ENCODE measurements at regions not wholly inside any gene's neighbourhood (a gene's known extent, or its start where the extent isn't known, plus 50 kb on each side); places are given as distances from the start of the nearest gene placed in this dataset.

DNA sequence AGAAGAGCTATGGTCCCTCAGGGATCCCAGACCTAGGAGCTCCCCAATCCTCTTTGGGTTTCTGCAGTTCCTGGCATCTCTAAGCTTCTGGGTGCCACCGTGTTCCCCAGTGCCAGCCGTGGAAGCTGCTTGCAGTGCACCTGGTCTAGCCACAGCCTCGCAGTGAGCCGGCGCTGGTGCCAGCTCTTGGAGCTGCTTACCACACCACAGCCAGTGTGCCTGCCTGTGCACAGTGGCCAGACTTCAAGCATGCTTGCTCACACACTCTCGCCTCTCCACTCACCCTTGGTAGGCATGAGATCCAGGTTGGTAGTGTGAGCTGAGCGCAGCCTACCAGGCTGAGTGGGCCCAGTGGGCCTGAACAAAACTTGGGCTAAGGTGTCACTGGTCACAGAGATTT lies 971.9 kb downstream of the DCDC2C start:
- no peaks in the 10 kb centered on the region for H3K36me3 ChIP-seq (ENCODE audit: control insufficient read depth, insufficient read depth, low read length)
- WGBS, 2 experiments, result 95 to 96% methylated on average over 7 of the region's 7 CpGs
- H3K27ac ChIP-seq (ENCODE audit: insufficient read depth, low read depth, low read length, poor library complexity, severe bottlenecking), result no peak overlapping the region
- no peaks in the 10 kb centered on the region for H3K4me1 ChIP-seq (ENCODE audit: control insufficient read depth, insufficient read depth, low read length)
- no peaks in the 10 kb centered on the region for H3K9me3 ChIP-seq (ENCODE audit: control insufficient read depth, low read length)
- no peaks in the 10 kb centered on the region for H3K27me3 ChIP-seq (ENCODE audit: control insufficient read depth, insufficient read depth, low read length, poor library complexity, severe bottlenecking)
- H3K4me3 ChIP-seq (ENCODE audit: insufficient read depth, low read depth, low read length), result no peak overlapping the region

DNA sequence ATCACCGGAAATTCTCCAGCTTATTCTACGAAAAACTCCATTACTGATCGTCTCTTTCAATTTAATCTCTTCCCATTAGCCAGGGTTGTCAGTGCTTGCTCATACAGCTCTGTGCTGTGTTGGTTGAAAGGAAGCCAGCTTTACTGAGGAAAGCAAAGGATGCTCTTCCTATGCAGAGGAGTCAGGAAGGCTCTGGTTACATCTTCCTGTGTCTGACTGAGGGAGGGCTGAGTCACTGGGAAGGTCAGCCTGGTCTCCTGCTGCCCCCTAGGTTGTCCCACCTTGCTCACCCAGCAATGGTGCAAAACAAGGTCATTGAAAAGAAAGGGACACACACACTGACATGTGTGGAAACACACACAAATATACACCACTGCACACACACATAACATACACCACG lies 975.6 kb downstream of the DCDC2C start:
- 93 to 97% methylated on average over 4 of the region's 4 CpGs for WGBS, 2 experiments
- Histone ChIP-seq H3K4me3 (ENCODE audit: insufficient read depth, low read depth, low read length) (no peak overlapping the region), H3K27me3 (ENCODE audit: control insufficient read depth, insufficient read depth, low read length, poor library complexity, severe bottlenecking) (no peaks in the 10 kb centered on the region), H3K27ac (ENCODE audit: insufficient read depth, low read depth, low read length, poor library complexity, severe bottlenecking) (no peak overlapping the region), H3K9me3 (ENCODE audit: control insufficient read depth, low read length) (no peaks in the 10 kb centered on the region), H3K4me1 (ENCODE audit: control insufficient read depth, insufficient read depth, low read length) (no peaks in the 10 kb centered on the region), H3K36me3 (ENCODE audit: control insufficient read depth, insufficient read depth, low read length) (no peaks in the 10 kb centered on the region)

DNA sequence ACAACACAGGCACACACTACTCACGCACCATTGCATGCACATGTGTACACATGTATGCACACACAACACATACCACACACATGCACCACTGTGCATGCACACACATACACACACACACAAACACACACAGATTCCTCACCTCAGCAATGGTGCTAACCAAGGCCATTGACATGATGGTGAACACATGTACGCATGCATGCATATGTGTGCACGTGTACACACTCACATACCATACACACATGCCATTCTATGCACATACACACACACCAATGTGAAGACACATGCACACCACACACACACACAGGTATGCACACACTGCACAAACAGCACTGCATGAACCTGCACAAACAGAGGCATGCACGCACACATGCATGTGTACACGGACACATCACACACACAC lies 976.0 kb downstream of the DCDC2C start:
- 95 to 97% methylated on average over 5 of the region's 5 CpGs for WGBS, 2 experiments
- no peaks in the 10 kb centered on the region for H3K4me1 ChIP-seq (ENCODE audit: control insufficient read depth, insufficient read depth, low read length)
- no peak overlapping the region for H3K4me3 ChIP-seq (ENCODE audit: insufficient read depth, low read depth, low read length)
- H3K27ac ChIP-seq (ENCODE audit: insufficient read depth, low read depth, low read length, poor library complexity, severe bottlenecking), result no peak overlapping the region
- H3K9me3 ChIP-seq (ENCODE audit: control insufficient read depth, low read length), result no peaks in the 10 kb centered on the region
- H3K27me3 ChIP-seq (ENCODE audit: control insufficient read depth, insufficient read depth, low read length, poor library complexity, severe bottlenecking), result no peaks in the 10 kb centered on the region
- no peaks in the 10 kb centered on the region for H3K36me3 ChIP-seq (ENCODE audit: control insufficient read depth, insufficient read depth, low read length)

DNA sequence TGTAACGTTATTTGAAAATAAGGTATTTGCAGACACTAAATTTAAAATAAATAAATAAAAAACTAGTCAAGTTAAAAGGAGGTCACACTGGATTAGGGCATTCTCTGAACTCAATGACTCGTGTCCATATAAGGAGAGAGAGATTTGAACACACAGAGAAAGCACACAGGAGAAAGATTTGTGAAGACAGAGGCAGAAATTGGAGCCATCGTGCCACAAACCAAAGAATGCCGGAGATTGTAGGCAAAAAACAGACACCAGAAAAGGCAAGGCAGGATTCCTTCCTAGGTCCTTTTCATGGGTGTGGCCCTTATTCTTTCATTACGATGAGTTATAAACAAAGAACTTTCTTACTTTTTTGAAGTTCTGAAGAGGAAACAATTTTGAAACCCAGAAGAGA lies 981.5 kb downstream of the DCDC2C start:
- H3K27me3 ChIP-seq (ENCODE audit: control insufficient read depth, insufficient read depth, low read length, poor library complexity, severe bottlenecking), result no peaks in the 10 kb centered on the region
- no peaks in the 10 kb centered on the region for H3K4me1 ChIP-seq (ENCODE audit: control insufficient read depth, insufficient read depth, low read length)
- H3K9me3 ChIP-seq (ENCODE audit: control insufficient read depth, low read length), result no peaks in the 10 kb centered on the region
- H3K36me3 ChIP-seq (ENCODE audit: control insufficient read depth, insufficient read depth, low read length), result no peaks in the 10 kb centered on the region
- WGBS, 2 experiments, result 79 to 84% methylated on average over 4 of the region's 5 CpGs
- no peak overlapping the region for H3K27ac ChIP-seq (ENCODE audit: insufficient read depth, low read depth, low read length, poor library complexity, severe bottlenecking)
- H3K4me3 ChIP-seq (ENCODE audit: insufficient read depth, low read depth, low read length), result no peak overlapping the region

DNA sequence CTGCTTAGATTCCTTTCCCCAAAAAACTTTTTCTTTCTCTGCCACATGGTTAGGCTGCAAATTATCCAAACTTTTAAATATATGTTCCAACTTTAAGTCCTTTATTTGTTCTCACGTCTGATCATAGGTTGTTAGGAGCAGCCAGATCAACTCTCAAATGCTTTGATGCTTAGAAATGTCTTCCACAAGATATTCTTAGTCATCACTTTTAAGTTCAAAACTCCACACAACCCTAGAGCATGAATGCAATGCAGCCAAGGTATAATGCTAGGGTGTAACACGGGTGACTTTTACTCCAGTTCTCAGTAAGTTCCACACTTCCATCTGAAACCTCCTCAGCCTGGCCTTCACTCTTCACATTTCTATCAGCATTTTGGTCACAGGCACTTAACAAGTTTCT lies 987.5 kb downstream of the DCDC2C start:
- Histone ChIP-seq H3K27ac (ENCODE audit: insufficient read depth, low read depth, low read length, poor library complexity, severe bottlenecking) (no peak overlapping the region), H3K27me3 (ENCODE audit: control insufficient read depth, insufficient read depth, low read length, poor library complexity, severe bottlenecking) (no peaks in the 10 kb centered on the region), H3K4me1 (ENCODE audit: control insufficient read depth, insufficient read depth, low read length) (no peaks in the 10 kb centered on the region), H3K36me3 (ENCODE audit: control insufficient read depth, insufficient read depth, low read length) (no peaks in the 10 kb centered on the region), H3K9me3 (ENCODE audit: control insufficient read depth, low read length) (no peaks in the 10 kb centered on the region), H3K4me3 (ENCODE audit: insufficient read depth, low read depth, low read length) (no peak overlapping the region)
- 93% methylated on average over 2 of the region's 2 CpGs for WGBS, 2 experiments

DNA sequence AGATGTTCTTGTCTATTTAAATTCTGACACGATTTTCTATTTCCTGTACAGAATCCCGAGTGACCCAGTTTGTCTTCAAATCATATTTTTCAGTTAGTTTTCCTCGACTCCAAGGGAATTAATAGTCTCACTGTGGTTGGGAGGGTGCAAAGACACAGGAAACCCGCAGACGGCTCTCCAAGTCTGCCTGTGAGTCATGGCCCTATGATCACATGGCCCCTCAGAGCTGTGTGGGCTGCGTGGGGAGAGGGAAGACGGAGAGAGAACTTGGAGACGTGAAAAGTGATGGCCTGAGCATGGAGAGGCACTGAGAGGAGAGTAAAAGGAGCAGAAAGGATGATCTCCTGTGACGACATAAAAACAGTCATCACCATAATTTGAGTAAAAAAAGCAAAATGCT lies 989.9 kb downstream of the DCDC2C start:
- Histone ChIP-seq H3K27ac (ENCODE audit: insufficient read depth, low read depth, low read length, poor library complexity, severe bottlenecking) (no peak overlapping the region), H3K9me3 (ENCODE audit: control insufficient read depth, low read length) (no peaks in the 10 kb centered on the region), H3K4me3 (ENCODE audit: insufficient read depth, low read depth, low read length) (no peak overlapping the region), H3K36me3 (ENCODE audit: control insufficient read depth, insufficient read depth, low read length) (no peaks in the 10 kb centered on the region), H3K4me1 (ENCODE audit: control insufficient read depth, insufficient read depth, low read length) (no peaks in the 10 kb centered on the region), H3K27me3 (ENCODE audit: control insufficient read depth, insufficient read depth, low read length, poor library complexity, severe bottlenecking) (no peaks in the 10 kb centered on the region)
- WGBS, 2 experiments, result 84 to 86% methylated on average over 8 to 9 of the region's 9 CpGs

DNA sequence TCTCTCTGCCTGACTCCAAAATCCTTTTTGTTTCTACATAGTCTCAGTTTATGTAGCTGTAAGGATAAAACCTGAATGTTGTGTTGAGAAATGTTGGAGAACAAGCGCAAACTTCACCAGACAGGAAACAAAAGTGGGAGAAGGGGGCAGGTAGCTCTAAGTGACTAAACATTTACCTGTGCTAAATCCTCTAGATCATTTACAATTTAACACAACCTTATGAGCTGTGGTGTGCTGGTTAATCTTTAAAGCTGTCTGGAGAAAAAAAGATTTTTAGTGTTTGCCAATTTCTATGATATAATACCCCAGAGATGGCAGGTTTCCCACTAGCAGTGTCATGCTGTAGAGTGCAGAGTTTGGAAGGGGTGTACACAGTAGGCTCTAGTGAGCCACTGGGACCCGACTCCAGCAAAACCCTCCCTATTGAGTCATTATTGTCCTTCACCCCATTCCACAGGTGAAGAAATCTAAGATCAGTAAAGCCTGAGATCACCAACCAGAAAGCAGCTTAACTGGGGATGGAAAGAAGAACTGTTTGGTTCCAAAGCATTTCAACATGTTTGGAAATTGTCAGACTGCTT lies 992.0 kb downstream of the DCDC2C start:
- no peak overlapping the region for H3K4me3 ChIP-seq (ENCODE audit: insufficient read depth, low read depth, low read length)
- 83 to 96% methylated on average over 2 of the region's 2 CpGs for WGBS, 2 experiments
- no peak overlapping the region for H3K27ac ChIP-seq (ENCODE audit: insufficient read depth, low read depth, low read length, poor library complexity, severe bottlenecking)
- no peaks in the 10 kb centered on the region for H3K4me1 ChIP-seq (ENCODE audit: control insufficient read depth, insufficient read depth, low read length)
- H3K36me3 ChIP-seq (ENCODE audit: control insufficient read depth, insufficient read depth, low read length), result no peaks in the 10 kb centered on the region
- no peaks in the 10 kb centered on the region for H3K9me3 ChIP-seq (ENCODE audit: control insufficient read depth, low read length)
- H3K27me3 ChIP-seq (ENCODE audit: control insufficient read depth, insufficient read depth, low read length, poor library complexity, severe bottlenecking), result no peaks in the 10 kb centered on the region

DNA sequence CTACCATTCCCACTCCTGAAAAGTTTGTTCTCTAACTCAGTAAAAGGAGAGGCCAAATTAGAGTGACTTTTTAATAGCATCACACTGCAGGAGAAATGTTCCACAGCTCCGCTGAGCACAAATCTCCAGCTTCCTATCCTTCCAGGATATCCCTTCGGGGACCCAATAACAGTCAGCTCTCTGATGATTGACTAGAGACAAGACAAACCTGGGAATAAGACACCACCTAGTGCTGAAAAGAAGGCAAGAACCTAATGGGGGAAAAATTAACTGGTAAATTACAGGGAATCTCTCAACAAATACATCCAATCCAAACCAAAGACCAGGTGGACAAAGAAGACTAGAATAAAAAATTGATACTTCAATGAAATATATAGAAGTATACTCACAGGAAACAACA lies 977.1 kb upstream of the SOX11 start:
- H3K36me3 ChIP-seq (ENCODE audit: control insufficient read depth, insufficient read depth, low read length), result no peaks in the 10 kb centered on the region
- H3K9me3 ChIP-seq (ENCODE audit: control insufficient read depth, low read length), result no peaks in the 10 kb centered on the region
- no peaks in the 10 kb centered on the region for H3K27me3 ChIP-seq (ENCODE audit: control insufficient read depth, insufficient read depth, low read length, poor library complexity, severe bottlenecking)
- no peak overlapping the region for H3K4me3 ChIP-seq (ENCODE audit: insufficient read depth, low read depth, low read length)
- no peaks in the 10 kb centered on the region for H3K4me1 ChIP-seq (ENCODE audit: control insufficient read depth, insufficient read depth, low read length)
- WGBS, 2 experiments, result 57 to 66% methylated on average over 2 of the region's 2 CpGs
- H3K27ac ChIP-seq (ENCODE audit: insufficient read depth, low read depth, low read length, poor library complexity, severe bottlenecking), result no peak overlapping the region

DNA sequence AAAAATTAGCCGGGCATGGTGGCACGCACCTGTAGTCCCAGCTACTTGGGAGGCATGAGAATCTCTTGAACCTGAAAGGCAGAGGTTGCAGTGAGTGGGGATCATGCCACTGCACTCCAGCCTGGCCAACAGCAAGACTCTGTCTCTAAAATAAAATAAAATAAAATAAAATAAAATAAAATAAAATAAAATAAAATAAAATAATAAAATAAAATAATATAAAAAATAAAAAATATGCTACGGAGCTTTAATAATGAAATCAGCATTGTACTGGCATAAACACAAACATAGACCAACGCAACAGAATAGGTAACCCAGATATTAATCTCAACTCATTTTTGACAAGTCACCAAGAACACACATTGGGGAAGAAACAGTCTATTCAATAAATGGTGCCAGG lies 973.4 kb upstream of the SOX11 start:
- Histone ChIP-seq H3K4me3 (ENCODE audit: insufficient read depth, low read depth, low read length) (no peak overlapping the region), H3K27ac (ENCODE audit: insufficient read depth, low read depth, low read length, poor library complexity, severe bottlenecking) (no peak overlapping the region), H3K36me3 (ENCODE audit: control insufficient read depth, insufficient read depth, low read length) (no peaks in the 10 kb centered on the region), H3K27me3 (ENCODE audit: control insufficient read depth, insufficient read depth, low read length, poor library complexity, severe bottlenecking) (no peaks in the 10 kb centered on the region), H3K9me3 (ENCODE audit: control insufficient read depth, low read length) (no peaks in the 10 kb centered on the region), H3K4me1 (ENCODE audit: control insufficient read depth, insufficient read depth, low read length) (no peaks in the 10 kb centered on the region)
- WGBS, 2 experiments, result 90 to 95% methylated on average over 4 of the region's 4 CpGs

DNA sequence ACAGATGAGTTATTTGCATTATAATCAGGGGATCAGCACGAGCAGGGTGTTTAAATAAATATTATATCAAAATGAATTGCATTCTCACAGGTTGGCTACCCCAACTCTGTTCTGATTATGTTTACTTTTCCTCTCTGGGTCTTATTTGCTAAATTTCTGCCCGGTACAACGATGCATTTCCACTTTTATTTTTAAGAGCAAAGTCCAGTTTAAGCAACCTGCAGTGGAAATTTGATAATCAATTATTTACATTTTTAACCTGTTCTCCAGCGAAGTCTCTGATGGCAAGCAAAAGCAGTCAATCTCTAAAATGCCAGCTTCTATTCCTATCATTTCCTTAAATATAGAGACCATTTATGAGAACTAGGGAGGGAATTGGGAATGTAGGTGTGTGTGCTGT lies 966.6 kb upstream of the SOX11 start:
- no peak overlapping the region for H3K27ac ChIP-seq (ENCODE audit: insufficient read depth, low read depth, low read length, poor library complexity, severe bottlenecking)
- no peaks in the 10 kb centered on the region for H3K9me3 ChIP-seq (ENCODE audit: control insufficient read depth, low read length)
- H3K4me3 ChIP-seq (ENCODE audit: insufficient read depth, low read depth, low read length), result no peak overlapping the region
- 91 to 93% methylated on average over 3 to 4 of the region's 4 CpGs for WGBS, 2 experiments
- H3K4me1 ChIP-seq (ENCODE audit: control insufficient read depth, insufficient read depth, low read length), result no peaks in the 10 kb centered on the region
- no peaks in the 10 kb centered on the region for H3K27me3 ChIP-seq (ENCODE audit: control insufficient read depth, insufficient read depth, low read length, poor library complexity, severe bottlenecking)
- H3K36me3 ChIP-seq (ENCODE audit: control insufficient read depth, insufficient read depth, low read length), result no peaks in the 10 kb centered on the region

DNA sequence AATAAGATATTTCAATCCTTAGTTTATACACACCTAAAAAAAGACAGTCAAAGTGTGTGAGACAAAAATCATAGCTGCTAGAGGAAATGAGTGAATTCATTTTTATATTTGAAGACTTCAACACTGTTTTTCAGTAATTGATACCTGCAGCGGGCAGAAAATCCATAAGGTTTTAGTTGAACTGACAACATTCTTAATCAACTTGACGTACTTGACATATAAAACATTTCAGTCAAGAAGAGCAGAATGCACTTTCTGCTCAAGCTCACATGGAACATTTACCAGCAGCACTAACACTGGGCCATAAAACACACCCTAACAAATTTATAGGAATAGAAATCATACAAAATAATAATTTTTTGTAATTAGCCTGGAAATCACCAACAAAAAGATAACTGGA lies 959.6 kb upstream of the SOX11 start:
- Histone ChIP-seq H3K27me3 (ENCODE audit: control insufficient read depth, insufficient read depth, low read length, poor library complexity, severe bottlenecking) (no peaks in the 10 kb centered on the region), H3K9me3 (ENCODE audit: control insufficient read depth, low read length) (no peaks in the 10 kb centered on the region), H3K4me3 (ENCODE audit: insufficient read depth, low read depth, low read length) (no peak overlapping the region), H3K4me1 (ENCODE audit: control insufficient read depth, insufficient read depth, low read length) (no peaks in the 10 kb centered on the region), H3K27ac (ENCODE audit: insufficient read depth, low read depth, low read length, poor library complexity, severe bottlenecking) (no peak overlapping the region), H3K36me3 (ENCODE audit: control insufficient read depth, insufficient read depth, low read length) (no peaks in the 10 kb centered on the region)
- 95 to 98% methylated on average over 2 of the region's 2 CpGs for WGBS, 2 experiments

Data from ectodermal cell (in vitro differentiated cells).